ENCODE measurements at regions not wholly inside any gene's neighbourhood (a gene's known extent, or its start where the extent isn't known, plus 50 kb on each side); places are given as distances from the start of the nearest gene placed in this dataset.

DNA sequence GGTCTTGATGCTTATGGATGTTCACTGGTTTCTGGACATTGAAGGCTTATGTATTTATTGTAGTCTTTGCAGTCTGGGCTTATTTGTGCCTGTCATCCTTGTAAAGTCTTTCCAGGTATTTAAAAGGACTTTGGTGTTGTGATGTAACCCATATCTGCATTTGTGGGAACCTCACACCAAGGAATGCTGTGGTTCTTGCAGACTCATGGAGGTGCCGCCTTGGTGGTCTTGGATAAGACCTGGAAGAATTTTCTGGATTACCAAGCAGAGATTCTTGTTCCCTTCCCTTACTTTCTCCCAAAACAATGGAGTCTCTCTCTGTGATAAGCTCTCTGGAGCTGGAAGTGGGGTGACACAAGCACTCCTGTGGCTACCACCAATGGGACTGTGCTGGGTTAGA, 363.5 kb upstream of the NECTIN3 start:
- TF ChIP-seq POLR2A (IDR thresholded peaks at IDR 0.05; ENCODE audit: low read length) (no peak), GATA1 (IDR thresholded peaks at IDR 0.05; ENCODE audit: low read depth, low read length) (no peak)

All from erythroblast (primary cell).